NCI-H345 treated with DMSO at 0.1 percent for 48 hours (cell line): ENCODE measurements at regions not wholly inside any gene's neighbourhood (a gene's known extent, or its start where the extent isn't known, plus 50 kb on each side); places are given as distances from the start of the nearest gene placed in this dataset.

ENCODE experiments used
- DNase-seq: peaks from one replicate; lab custom pipeline; 2025; ENCODE audit not compliant: unreplicated experiment; lab: John Stamatoyannopoulos, UW

DNA sequence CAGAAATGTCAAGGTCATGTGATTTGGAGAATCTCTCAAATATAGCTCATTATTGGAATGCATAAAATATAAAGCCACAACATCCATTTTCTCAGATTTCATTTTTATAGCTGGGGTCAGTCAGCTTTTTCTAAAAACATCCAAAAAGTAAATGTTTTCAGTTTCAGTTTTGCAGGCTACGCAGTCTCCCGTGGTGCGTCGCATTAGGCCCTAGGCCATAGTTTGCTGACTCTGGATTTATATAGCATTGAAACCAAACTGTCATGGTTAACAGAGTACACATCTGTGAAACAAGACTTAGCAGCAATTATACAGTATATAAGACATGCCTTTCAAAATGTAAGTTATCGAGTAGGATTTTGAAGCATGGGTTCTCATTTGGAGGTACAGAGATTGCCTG lies 140.0 kb downstream of the IRS2 start:
- DNase-seq: no peak

DNA sequence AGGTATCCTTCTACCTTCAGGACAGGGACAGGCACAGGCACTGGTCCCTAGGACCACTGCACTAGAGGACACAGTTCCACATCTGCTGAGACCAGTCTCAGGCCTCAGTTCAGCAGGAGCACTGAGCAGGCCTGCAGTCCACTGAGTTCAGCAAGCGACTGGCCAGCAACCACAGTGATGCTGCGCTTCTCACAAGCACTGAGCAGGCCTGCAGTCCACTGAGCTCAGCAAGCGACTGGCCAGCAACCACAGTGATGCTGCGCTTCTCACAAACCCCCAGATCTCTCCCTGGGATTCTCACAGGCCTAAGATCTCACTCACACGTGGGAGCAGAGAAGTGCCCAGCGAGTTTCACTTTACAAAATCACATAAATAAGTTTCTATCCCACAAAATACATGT lies 140.6 kb downstream of the IRS2 start:
- no peak for DNase-seq

DNA sequence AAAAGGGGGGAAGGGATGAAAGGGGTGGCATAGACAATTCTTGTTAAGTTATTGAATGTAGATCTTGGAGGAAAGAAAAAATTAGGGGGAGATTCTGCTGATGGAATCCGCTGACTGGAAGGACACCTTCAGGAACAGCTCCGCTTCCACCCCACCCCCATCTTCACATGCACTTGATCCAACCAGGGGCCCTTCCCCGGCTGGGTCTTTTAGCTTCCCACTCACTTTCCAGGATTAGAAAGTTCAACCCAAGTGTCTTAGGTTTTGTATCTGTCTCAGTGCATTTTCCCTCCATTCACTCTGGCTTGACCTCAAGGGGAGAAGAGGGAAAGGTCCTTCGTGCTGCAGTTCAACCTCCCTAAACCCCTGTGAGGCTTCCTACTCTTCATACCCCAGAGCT lies 141.4 kb downstream of the IRS2 start:
- DNase-seq: no peak

DNA sequence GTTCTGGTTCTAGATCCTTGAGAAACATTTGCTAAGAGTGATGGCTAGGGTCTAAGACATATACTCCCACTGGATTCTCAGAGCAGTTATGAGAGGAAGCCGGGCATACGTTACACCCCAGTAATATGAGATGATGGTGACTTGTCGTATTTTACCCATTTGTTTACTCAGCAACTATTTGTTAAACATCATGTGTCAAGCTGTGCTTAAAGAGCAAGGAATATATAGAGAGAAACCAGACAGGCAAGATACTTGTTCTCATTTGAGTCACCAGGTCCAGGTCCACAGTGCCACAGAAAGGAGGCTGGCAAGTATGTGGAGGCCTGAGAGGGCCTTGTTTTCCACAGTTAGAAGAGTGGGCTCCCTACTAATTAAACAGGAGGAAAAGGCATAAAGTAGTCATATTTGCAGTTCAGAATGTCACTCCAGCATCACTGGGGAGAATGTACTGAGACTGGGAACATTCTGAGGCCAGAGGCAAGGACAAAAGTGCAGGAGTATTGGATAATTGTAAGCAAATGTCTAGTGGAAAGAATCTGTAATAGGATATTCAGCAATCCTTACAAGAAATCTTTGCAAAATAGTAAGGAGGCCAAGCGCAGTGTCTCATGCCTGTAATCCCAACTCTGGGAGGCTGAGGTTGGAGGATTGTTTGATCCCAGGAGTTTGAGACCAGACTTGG lies 142.2 kb downstream of the IRS2 start:
- DNase-seq: no peak

DNA sequence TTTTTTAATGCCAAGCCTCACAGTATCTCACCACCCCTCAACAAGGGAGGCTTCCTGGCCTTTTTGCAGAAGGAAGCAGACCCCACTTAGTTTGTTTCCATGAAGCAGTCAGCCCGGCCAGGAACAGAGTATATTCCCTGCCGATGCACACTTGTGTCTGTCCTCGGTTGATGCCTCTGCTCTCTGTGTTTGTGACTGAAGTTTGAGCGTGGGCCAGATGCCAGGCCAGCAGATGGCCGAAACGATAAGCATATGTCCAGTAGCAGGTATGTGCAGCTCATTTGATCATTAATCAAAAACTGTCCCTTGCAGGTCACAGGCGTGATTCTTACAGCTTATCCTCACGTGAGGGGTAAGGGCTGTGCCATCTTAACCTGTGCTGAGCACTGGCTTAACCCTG lies 144.0 kb downstream of the IRS2 start:
- DNase-seq: no peak

DNA sequence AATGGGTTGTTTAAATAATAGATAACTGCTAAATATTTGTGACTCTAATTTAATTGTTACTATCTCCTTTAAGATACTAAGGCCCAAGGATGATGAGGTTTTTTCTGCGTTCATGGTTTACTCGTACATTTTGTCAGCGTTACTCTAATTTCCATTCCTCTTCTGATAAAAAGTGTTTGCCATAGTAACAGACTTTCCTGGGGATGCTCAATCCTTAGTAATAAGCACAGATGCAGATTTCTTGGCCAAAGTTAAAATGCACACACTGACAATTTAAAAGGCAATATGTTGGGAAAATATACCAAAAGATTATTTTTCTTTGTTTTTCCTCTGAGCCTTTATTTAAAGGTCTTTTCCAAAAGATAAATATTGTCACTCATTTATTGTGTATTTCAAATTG lies 149.6 kb downstream of the IRS2 start:
- DNase-seq: no peak

DNA sequence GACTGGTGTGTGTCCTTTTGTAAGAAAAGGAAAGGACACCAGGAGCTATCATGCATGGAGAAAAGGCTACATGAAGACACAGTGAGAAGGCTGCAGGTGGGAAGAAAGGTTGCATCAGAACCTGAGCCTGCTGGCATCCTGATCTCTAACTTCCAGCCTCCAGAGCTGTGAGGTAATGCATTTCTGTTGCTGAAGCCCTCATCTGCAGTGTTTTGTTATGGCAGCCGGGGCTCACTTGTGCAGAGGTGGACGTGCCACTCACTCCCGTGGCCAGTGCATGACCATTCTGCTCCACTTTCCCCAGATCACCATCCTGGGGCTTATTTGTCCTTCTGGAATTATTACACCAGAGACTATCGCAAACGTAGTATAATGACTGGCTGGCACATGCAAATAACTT lies 155.3 kb downstream of the IRS2 start:
- DNase-seq: no peak

DNA sequence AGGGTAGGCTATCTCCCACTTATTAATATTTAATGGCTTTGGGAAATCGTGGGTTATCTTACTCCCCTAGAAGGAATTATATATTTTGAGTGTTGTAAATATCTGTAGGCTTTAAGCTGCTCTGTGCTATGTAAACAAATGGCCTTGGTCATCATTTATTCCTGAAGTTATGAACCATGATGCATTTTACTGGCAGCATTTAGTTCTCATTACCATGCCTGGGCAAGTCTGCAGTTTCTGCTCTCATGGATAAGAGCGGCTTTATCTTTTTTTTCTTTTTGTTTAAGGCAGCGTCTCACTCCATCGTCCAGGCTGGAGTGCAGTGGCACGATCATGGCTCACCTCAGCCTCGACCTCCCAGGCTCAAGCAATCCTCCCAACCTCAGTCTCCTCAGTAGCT lies 156.1 kb downstream of the IRS2 start:
- no peak for DNase-seq

DNA sequence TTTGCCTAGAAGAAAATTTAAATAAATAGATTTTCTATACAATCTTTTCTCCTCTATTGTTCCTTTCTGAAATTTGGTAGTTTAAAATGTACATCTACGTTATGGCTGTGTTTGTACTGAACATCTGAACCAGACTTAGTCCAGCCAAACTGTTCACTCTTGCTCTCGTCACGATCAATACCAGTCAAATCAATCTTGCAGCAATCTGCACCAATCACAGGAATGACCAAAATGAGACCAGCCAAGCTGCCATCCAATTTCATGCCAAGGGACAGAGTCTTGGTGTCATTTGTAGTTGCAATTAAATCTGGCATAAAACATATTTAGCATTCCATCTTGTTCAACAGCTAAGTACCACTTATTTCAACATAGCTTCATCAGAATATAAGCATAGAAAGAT lies 156.6 kb downstream of the IRS2 start:
- no peak for DNase-seq

DNA sequence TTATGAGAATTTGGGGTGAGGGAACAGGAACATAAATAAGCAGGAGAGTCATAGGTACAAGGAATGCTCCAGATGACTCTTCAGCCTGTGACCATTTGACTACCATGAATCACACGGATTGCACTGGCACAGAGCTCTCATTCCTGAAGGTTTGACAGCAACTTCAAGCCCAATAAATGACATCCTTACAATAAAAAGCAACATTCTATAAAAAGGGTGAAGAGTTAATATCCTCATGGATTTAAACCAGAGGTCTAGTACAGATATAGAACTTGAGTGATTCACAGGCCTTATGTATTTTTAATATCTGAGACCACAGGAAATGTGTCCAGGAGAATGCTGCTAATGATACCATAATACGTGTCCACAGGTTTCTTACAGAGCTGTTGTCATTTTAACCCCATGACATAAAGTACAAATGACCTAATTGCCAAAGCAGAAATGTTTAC lies 158.1 kb downstream of the IRS2 start:
- DNase-seq: no peak

DNA sequence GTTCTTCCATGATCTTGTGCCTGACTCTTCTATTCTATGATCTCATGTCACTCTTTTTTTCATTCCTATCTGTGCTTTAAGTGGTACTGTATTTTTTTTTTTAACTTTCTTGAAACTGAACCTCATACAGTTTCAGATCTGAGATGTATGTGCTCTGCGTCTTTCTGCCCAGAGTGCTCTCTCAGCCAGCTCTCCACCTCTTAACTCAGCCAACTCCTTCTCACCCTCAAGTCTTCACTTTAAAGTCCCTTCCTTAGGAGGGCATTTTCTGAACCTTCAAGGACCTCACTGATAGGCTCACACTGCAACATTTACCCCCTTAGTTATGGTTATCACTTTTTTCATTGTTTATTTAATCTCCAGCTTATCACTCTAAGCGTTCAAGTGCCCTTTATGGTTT lies 158.7 kb downstream of the IRS2 start:
- DNase-seq: no peak

DNA sequence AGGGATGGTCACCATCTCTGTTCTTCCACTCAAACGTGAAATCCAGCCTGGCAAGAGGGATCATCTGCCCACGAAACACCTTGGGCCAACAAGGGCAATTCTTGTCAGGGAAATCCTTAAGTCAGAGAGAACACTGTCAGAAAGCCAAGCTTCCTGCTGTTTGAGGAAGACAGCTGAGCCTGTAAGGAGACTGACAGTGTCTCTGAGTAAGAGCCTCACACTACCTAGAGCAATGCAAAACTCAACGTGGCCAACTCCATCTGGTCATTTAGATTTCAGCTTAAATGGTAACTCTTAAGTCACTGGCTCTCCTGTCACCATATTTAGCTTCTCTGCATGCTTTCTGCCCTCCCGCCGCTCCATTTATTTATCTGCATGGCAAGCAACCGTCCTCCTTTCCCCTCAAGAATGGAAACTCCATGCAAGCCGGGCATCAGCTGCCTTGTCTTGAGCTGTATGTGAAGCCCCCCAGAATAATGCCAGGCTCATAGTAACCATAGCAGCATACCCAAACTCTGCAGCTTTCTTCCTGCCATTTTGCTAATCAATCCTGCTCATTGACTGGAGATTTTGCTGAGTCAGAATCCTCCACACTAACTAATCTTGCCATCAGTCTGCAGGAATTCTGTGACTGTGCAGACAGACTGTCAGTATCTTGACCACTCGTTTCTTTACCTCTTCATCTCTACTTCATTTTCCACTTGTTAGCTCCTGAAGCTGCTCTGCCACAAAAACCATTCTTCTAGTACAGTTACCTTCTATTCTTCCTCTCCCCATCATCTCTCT lies 159.8 kb downstream of the IRS2 start:
- no peak for DNase-seq

DNA sequence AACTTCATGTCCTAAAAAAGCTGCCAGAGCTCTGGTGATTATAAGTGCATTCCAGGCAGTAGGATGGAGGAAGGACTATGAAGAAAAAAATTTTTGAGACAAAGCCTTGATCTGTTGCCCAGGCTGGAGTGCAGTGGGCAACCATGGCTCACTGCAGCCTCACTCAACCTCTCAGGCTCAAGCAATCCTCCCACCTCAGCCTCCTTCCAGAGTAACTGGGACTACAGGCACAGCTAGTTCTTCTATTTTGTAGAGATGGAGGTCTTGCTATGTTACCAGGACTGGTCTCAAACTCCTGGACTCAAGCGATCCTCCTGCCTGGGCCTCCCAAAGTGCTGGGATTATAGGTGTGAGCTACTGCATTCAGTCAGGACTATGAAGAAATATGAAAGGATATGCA lies 161.2 kb downstream of the IRS2 start:
- no peak for DNase-seq

DNA sequence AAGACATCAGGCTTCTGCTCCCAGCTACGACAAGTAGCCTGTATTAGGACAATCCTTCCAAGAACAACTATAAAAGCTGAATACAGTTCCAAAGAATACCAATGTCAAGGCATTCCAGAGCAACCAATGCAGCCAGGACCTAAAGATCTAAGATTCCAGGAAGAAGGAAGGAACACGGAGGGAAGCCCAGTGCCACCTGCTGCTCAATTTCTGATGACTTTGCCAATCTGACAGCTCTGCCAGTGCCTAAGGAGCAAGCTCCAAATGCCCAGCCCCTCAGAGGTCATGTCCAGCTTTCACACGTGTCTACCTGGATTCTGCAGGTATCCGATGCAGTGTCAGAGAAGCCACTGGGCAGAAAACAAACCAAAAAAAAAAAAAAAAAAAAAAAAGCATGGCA lies 164.4 kb downstream of the IRS2 start:
- no peak for DNase-seq

DNA sequence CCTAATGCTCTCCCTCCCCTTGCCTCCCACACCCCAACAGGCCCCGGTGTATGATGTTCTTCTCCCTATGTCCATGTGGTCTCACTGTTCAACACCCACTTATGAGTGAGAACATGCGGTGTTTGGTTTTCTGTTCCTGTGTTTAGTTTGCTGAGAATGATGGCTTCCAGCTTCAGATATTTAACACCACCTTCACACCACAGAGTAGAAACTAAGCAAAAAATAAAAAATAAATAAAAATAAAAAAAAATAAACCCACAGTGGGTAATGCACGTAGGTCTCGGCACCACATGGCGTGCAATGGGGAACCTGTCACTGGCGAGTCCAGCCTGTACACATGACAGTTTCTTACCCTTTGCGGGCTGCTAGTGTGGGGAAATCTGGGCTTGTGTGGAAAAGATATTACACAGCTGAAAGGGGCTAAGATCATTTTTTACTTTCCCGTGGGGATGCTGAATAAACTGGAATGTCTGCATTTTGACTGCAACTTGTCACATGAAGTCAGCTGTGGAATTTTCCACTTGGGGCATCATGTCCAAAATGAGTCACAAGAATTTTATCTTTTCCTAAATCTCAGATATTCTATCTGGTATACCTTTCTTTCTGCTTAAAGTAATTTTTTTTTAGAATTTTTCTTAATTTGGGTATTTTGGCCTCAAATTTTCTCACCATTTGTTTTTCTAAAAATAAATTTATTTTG lies 170.5 kb downstream of the IRS2 start:
- no peak for DNase-seq

DNA sequence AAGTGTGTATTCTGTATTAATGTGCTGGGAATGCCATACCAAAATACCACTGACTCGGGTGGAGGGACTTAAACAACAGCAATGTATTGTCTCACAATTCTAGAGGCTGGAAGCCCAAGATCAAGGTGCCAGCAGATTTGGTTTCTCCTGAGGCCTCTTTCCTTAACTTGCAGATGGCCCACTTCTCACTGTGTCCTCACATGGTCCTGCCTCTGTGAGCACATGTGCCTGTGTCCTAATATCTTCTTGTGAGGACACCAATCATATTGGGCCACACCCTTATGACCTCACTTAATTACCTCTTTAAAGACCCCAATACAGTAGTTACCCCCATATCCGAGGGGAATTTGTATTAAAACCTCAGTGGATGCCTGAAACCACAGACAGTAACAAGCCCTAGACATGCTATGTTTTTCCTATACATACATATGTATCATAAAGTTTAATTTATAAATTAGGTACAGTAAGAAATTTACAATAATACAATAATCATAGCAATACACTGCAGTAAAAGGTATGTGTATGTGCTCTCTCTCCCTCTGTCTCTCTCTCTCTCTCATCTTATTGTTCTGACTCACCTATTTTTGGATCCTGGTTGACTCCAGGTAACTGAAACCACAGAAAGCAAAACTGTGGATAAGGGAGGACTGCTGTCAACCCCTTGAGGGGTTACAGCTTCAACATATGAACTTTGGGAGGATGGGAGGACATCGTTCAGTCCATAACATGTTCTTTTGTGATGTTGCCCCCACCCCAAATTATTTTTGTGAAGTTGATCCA lies 174.3 kb downstream of the IRS2 start:
- no peak for DNase-seq

DNA sequence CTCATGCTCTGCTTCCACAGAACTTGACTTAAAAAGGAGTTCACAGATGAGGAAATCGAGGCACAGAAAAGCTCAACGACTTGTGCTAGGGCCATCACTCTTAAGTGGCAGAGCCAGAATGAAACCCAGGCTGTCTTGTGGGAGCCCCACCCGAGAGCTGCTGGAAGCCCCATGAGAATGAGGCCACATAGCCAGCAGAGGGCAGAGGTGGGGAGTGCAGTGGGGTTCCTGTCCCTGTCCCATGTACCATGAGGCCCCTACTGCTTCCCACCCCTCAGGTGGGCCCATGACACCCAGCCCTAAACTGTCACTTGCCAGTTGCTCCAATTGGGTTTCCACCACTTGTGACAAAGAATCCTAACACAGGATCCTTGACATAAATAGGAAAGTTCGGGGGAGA lies 175.9 kb downstream of the IRS2 start:
- no peak for DNase-seq

DNA sequence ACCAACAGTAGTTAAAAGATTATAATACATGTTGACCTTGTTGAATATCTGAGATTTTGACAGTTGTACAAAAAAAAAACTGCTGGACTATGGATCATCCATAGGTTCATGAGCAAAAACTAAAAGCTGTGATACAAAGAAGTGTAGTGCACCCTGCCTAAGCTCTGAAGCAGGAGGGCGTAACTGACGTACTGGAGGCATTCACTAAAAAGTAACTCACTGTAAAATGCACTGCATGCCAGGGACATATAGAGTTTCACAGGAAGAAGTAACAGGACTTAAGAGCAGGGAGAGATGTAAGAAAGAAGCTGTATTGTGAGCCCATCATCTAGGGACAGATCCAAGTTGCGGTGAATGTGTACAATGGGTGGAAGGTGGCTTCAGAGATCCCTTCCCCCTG lies 177.9 kb downstream of the IRS2 start:
- no peak for DNase-seq

DNA sequence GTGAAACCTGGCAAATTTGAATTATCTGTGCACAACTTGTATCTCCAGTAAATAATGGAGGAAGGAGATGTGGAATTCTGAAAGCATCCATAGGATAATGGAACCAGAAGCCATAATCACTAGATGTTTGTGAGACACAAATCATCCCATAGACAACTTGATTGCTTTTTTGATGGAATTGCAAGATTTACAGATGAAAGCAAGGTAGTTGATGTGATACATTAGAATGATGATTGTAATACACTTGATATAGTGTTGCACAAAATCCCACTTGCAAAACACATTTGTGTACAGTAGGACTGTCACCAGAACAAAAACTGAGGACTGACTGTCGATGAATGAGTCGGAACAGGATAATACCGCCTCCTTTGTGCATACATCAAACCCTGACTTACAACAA lies 178.3 kb downstream of the IRS2 start:
- DNase-seq: no peak

DNA sequence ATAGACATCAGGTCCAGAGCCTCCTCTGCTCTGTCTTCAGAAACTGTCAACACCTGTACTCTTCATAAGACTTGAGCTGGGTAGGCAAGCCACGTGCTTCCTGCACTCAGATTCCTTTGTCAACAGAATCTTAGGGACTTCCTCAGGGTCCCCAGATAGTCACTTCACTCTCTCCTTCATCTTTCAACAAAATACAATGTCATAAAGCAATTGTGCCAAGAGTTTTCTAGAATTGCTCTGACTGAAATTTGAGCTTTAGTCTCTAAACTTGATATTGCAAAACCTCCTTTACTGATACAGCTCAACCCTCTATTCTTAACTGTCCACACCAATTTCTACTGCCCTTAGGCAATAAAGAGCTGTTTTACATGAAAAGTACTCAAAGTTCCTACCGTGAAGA lies 179.9 kb downstream of the IRS2 start:
- no peak for DNase-seq

DNA sequence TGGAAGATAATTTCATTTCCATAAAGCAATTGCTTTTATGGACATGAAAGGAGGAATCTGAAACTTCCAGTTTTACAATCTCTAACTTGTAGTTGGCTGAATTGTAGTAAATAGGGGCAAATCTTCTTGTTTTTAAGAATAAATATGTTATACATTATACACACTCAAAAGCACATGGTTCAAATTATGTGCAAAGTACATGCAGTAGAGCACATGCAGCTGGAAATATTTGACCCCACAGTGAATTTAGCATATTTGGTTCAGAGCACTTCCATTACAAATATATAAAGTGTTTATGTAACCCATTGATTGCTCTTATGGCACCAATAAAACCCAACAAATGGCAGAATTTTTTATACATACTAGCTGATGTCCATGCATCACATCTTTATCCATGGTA lies 180.5 kb downstream of the IRS2 start:
- DNase-seq: no peak
